LNCAP (cell line): ENCODE measurements at regions not wholly inside any gene's neighbourhood (a gene's known extent, or its start where the extent isn't known, plus 50 kb on each side); places are given as distances from the start of the nearest gene placed in this dataset.

ENCODE experiments used
- TF ChIP-seq, protein P1 (sequence below): fragments of 450-650 bp; IDR thresholded peaks from 2 replicates; pipeline ENCODE4 v1.5.1; 2017; ENCODE audit warnings: mild to moderate bottlenecking

DNA sequence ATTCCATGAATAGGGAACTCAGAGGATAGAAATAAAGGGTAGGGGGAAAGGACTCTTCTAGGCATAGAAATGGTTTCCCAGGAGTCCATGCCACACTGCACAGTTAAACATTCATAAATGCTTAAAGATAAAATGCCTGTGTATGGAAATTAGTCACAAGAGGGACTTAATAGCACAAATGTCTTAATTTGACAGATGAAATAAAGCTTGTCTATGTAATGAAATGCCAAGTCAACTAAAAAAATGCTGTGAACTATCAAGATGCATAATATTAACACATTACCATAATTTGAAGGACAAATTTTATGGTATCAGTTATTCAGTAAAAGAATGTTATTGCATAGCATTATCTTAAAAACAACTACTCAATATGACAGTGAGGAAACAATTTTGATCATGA is 553.2 kb upstream of the NETO1 start:
- TF ChIP-seq, protein P1, sequence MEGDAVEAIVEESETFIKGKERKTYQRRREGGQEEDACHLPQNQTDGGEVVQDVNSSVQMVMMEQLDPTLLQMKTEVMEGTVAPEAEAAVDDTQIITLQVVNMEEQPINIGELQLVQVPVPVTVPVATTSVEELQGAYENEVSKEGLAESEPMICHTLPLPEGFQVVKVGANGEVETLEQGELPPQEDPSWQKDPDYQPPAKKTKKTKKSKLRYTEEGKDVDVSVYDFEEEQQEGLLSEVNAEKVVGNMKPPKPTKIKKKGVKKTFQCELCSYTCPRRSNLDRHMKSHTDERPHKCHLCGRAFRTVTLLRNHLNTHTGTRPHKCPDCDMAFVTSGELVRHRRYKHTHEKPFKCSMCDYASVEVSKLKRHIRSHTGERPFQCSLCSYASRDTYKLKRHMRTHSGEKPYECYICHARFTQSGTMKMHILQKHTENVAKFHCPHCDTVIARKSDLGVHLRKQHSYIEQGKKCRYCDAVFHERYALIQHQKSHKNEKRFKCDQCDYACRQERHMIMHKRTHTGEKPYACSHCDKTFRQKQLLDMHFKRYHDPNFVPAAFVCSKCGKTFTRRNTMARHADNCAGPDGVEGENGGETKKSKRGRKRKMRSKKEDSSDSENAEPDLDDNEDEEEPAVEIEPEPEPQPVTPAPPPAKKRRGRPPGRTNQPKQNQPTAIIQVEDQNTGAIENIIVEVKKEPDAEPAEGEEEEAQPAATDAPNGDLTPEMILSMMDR, result no peak

DNA sequence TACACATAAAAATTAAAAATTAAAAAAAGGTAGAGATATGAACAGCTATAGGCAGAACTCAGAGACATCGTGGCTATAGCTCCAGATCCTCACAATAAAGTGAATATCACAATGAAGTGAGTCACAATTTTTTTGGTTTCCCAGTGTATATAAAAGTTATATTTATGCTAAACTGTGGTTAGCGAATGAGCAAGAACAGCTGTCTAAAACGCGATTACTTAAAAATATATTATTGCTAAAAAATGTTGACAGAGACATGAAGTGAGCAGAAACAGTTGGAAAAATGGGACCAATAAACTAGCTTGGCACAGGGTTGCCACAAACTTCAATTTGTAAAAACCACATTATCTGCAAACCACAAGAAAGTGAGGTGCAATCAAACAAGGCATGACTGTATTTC is 551.7 kb upstream of the NETO1 start:
- TF ChIP-seq, protein P1, result no peak

DNA sequence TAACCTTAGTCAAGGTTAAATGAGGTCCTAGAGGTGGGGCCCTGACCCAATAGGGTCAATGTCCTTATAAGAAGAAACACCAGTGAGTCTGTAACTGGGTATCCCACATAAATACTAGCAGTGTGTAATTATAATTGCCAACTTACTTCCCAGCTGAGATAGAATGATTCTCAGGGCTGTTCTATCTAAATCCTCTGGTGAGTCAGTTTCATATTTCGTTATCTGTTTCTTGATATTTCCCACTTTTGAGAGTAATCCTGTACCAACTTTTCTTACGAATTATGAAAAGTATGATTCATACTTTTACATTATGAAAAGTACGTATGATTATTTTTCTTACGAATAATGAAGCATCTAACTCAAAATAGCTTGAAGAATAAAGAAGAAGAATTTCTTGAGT is 546.8 kb upstream of the NETO1 start:
- TF ChIP-seq, protein P1, result no peak

DNA sequence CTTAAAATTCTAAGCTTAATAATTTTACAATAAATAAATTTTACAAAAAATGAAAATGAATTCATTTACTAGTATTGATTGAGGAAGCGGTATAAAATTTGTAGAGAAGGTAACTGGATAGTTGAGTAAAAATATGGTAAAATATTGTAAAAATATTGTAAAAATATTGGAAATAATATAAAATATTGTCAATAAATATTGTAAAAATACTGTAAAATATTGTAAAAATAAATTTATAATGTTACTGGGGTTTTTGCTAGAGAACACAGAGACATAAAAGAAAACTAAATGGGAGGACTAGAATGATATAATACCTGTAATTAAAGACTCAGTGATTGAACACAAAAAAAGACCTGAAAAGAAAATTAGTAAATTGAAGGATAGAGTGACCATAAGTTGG is 546.3 kb upstream of the NETO1 start:
- TF ChIP-seq, protein P1, result no peak

DNA sequence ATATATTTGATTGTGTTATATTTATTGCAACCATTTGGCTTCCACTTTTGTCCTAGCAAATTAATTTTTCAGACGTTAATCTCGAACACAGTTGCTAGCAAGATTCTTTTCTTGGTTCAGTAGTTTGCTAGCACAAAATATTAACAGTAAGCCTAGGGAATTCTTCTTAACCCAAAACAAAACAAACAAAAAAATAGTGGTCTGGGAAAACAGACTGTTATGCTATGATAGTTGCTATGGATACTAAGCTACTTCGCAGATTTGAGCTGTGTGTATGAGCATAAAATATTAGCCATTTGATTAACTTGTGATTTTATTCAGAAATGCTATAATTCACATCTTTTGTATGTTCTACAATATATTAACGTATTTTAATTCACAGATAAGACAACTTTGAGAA is 541.5 kb upstream of the NETO1 start:
- TF ChIP-seq, protein P1, result no peak

DNA sequence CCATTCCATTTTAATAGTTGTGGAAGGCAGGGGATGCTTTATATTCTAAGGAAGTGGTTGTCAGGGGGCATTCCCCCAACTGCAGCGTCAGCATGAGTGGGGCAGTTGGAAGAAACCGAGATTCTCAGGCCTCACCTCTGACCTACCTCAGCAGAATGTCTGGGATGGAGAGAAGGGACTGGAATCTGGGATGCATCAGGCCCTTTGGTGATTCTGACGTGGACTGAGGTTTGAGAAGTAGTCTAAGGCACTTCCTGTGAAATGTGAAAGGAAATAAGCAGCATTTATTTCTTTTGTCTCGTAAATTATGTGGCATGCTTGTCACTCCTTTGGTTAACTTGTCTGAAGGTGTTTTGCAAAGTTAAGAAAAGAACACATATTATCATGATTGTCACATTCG is 540.7 kb upstream of the NETO1 start:
- TF ChIP-seq, protein P1, result no peak

DNA sequence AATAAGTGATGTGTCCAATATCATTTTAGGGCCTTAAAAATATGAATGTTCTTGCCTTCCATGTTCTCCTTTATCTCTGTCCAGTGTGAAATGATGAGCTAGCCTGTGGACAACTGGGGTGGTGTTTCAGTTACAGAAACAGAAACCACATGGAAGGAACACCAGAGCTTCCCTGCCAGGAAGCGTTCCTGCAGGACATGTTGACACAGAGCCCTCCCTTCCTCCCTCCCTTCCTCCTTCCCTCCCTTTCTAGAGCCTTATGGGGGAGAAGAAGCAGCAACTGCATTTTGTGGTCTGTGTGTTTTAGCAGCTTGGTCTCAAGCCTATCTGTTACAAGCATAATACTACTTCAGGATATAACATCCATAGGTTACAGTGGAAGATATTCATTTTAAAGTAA is 539.7 kb upstream of the NETO1 start:
- TF ChIP-seq, protein P1, result no peak

DNA sequence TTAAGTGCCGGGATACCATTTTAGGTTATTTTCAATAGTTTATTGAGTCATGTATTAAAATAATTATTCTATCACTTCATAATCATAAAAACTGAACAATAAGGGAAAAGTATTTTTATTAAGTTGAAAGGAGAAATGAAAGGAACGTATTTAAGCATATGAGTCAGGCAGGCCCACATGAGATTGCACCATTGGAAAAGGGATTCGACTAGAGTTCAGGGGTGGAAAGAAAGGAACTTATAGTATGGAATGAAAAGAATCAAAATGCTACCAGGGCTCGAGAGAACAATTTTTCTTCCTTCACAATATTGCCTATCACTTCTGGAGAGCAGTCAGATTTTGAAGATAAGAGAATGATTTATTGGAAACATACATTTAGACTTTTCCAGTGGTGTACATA is 516.5 kb upstream of the NETO1 start:
- TF ChIP-seq, protein P1, result no peak
